OCI-LY7 (cell line): ENCODE measurements at regions not wholly inside any gene's neighbourhood (a gene's known extent, or its start where the extent isn't known, plus 50 kb on each side); places are given as distances from the start of the nearest gene placed in this dataset.

Source experiments
- BruUV-seq: library from RNA; stranded (reverse); fragments of 400-500 nt; replicated peaks from 2 replicates; lab custom pipeline; 2021; lab: Mats Ljungman, UMichigan
- CTCF ChIA-PET: fragments of 300-600 bp; sonication (Branson Sonifier 250); formaldehyde crosslinking; loops from one replicate; lab custom pipeline; 2022; ENCODE audit warnings: antibody characterized with exemption; ENCODE audit not compliant: unreplicated experiment; lab: Charles Lee
- POLR2A ChIA-PET: fragments of 300-600 bp; sonication (Branson Sonifier 250); formaldehyde crosslinking; loops from one replicate; lab custom pipeline; 2022; ENCODE audit warnings: antibody characterized with exemption; lab: Charles Lee
- DNase-seq: peaks from one replicate; pipeline ENCODE4 v3.0.0-alpha.2; 2015; ENCODE audit warnings: low spot score
- H2AFZ ChIP-seq: fragments of 200-600 bp; sonication (generic), shearing (Covaris generic); 2 replicates; pipeline ENCODE4 v1.6.1; 2014; ENCODE audit warnings: mild to moderate bottlenecking, antibody characterized with exemption, low read length, moderate library complexity
- H3K27ac ChIP-seq: fragments of 200-600 bp; sonication (generic); 2 replicates; pipeline ENCODE4 v1.5.1; 2014; ENCODE audit warnings: mixed run types, low read depth, mild to moderate bottlenecking, moderate library complexity, low read length, inconsistent platforms; ENCODE audit not compliant: poor library complexity, severe bottlenecking
- H3K36me3 ChIP-seq: fragments of 200-600 bp; sonication (generic); 2 replicates; pipeline ENCODE4 v1.6.1; 2014; ENCODE audit warnings: mild to moderate bottlenecking, antibody characterized with exemption, low read length, moderate library complexity, mixed read lengths; ENCODE audit not compliant: insufficient read depth
- H3K4me1 ChIP-seq: fragments of 200-600 bp; sonication (generic); 2 replicates; pipeline ENCODE4 v1.5.1; 2014; ENCODE audit warnings: mild to moderate bottlenecking, low read length; ENCODE audit not compliant: insufficient read depth, poor library complexity, severe bottlenecking
- H3K4me2 ChIP-seq: fragments of 200-600 bp; sonication (generic); 2 replicates; pipeline ENCODE4 v1.6.1; 2014; ENCODE audit warnings: mild to moderate bottlenecking, low read length
- H3K4me3 ChIP-seq: fragments of 200-600 bp; sonication (generic); 2 replicates; pipeline ENCODE4 v1.5.1; 2014; ENCODE audit warnings: mild to moderate bottlenecking, low read depth, low read length; ENCODE audit not compliant: poor library complexity, severe bottlenecking
- H3K79me2 ChIP-seq: fragments of 200-600 bp; sonication (generic); 2 replicates; pipeline ENCODE4 v1.6.1; 2016; ENCODE audit warnings: low read depth, mild to moderate bottlenecking, low read length, moderate library complexity, mixed read lengths; ENCODE audit not compliant: insufficient read depth
- H3K9me2 ChIP-seq: fragments of 200-600 bp; sonication (generic); 2 replicates; pipeline ENCODE4 v1.6.1; 2016; ENCODE audit warnings: mild to moderate bottlenecking, low read length, mixed read lengths; ENCODE audit not compliant: insufficient read depth
- H3K9me3 ChIP-seq: fragments of 200-600 bp; sonication (generic); 2 replicates; pipeline ENCODE4 v1.6.1; 2014; ENCODE audit warnings: mild to moderate bottlenecking, mixed run types, low read length, mixed read lengths
- H4K20me1 ChIP-seq: fragments of 200-600 bp; sonication (generic); 2 replicates; pipeline ENCODE4 v1.6.1; 2014; ENCODE audit warnings: mild to moderate bottlenecking, antibody characterized with exemption, low read length, moderate library complexity, mixed read lengths; ENCODE audit not compliant: insufficient read depth
- EZH2phosphoT487 ChIP-seq: fragments of 200-600 bp; sonication (generic); IDR thresholded peaks from 2 replicates; pipeline ENCODE4 v1.6.1; 2018; ENCODE audit warnings: low read depth, borderline replicate concordance, mild to moderate bottlenecking, mixed run types, antibody characterized with exemption, low read length, moderate library complexity, mixed read lengths
- intact Hi-C: fragments of 100-400 bp; cut with micrococcal nuclease; formaldehyde crosslinking; loops from one replicate; pipeline ENCODE4 v1.10.0; 2022; ENCODE audit not compliant: unreplicated experiment
- TF ChIP-seq, protein P1 (sequence below): fragments of 200-600 bp; sonication (generic); conservative IDR thresholded peaks from 2 replicates; pipeline ENCODE4 v1.5.1; 2014; ENCODE audit warnings: mild to moderate bottlenecking, antibody characterized with exemption, low read length, moderate library complexity, mixed read lengths

DNA sequence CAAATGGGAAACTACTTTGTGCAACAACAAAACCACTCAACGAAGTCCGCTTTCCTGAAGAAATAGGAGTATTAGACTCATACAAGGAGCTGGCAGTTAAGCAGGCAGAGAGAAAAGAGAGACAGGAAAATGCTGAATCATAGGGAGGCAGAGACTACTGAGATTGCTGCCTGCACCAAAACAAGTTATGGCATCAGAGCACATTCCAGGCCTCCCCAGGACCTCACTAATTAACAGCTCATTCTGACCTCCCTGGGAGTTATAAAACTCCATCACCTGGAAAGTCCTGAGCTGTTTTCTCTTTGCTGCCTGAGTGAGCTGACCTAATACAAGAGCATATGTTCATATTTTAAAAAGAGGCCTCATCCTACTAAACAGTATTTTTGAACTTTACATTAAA is 741.0 kb downstream of the MCTP2 start:
- POLR2A ChIA-PET = no interaction called here
- Histone ChIP-seq H3K9me3 (no peaks in the 10 kb centered on the region), H3K4me1 (no peaks in the 10 kb centered on the region), H4K20me1 (no peaks in the 10 kb centered on the region), H3K36me3 (no peaks in the 10 kb centered on the region), H3K9me2 (no peaks in the 10 kb centered on the region), H3K27ac (no peak overlapping the region), H3K4me3 (no peak overlapping the region), H2AFZ (no peak overlapping the region), H3K4me2 (no peak overlapping the region), H3K79me2 (no peaks in the 10 kb centered on the region)
- BruUV-seq = no TSS peak
- intact Hi-C loops = no loop called here
- CTCF ChIA-PET = no interaction called here
- no peak for DNase-seq
- TF ChIP-seq, protein P1, sequence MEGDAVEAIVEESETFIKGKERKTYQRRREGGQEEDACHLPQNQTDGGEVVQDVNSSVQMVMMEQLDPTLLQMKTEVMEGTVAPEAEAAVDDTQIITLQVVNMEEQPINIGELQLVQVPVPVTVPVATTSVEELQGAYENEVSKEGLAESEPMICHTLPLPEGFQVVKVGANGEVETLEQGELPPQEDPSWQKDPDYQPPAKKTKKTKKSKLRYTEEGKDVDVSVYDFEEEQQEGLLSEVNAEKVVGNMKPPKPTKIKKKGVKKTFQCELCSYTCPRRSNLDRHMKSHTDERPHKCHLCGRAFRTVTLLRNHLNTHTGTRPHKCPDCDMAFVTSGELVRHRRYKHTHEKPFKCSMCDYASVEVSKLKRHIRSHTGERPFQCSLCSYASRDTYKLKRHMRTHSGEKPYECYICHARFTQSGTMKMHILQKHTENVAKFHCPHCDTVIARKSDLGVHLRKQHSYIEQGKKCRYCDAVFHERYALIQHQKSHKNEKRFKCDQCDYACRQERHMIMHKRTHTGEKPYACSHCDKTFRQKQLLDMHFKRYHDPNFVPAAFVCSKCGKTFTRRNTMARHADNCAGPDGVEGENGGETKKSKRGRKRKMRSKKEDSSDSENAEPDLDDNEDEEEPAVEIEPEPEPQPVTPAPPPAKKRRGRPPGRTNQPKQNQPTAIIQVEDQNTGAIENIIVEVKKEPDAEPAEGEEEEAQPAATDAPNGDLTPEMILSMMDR = no peak
- no peak for TF ChIP-seq EZH2phosphoT487

DNA sequence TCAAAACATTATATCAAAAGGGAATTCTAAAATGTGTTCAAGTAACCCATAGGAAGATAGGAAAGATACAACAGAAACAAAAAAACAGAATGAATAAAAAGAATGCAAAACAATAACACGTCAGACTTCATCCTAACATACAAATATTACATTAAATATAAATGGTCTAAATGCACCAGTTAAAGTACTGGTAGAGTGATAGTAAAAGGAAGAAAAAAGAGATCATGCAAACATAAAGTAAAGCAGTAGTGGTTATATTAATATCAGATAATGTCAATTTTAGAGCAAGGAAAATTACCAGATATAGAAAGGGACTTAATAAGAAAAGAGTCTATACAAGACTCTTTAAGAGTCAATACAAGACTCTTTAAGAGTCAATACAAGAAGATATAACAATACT is 755.7 kb downstream of the MCTP2 start:
- no peaks in the 10 kb centered on the region for H3K9me2 ChIP-seq
- H3K79me2 ChIP-seq = no peaks in the 10 kb centered on the region
- no peaks in the 10 kb centered on the region for H3K9me3 ChIP-seq
- H3K4me3 ChIP-seq = no peak overlapping the region
- no peak overlapping the region for H3K4me2 ChIP-seq
- no peak for DNase-seq
- no peaks in the 10 kb centered on the region for H3K4me1 ChIP-seq
- no peaks in the 10 kb centered on the region for H3K36me3 ChIP-seq
- no peak overlapping the region for H3K27ac ChIP-seq
- no peak overlapping the region for H2AFZ ChIP-seq
- intact Hi-C loops = no loop called here
- TF ChIP-seq EZH2phosphoT487 = no peak
- TF ChIP-seq, protein P1 = no peak
- ChIA-PET CTCF (no interaction called here), POLR2A (no interaction called here)
- H4K20me1 ChIP-seq = no peaks in the 10 kb centered on the region; the same call in 1 of the 2 replicates
- no TSS peak for BruUV-seq

DNA sequence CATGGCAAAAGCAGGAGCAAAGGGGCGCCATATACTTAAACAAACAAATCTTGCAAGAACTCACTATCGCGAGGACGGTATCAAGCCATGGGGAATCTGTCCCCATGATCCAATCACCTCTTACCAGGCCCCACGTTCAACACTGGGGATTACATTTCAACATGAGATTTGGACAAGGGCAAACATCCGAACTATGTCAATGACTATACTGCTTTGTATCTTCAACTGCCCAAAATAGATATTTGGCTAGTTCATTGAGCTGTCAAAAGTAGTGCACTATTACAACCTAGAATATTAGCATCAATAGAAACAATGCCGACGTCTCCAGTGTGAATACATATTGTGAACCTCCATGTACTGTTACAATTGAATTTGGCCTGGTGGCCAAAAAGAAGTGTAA is 760.4 kb downstream of the MCTP2 start:
- H3K4me1 ChIP-seq = no peaks in the 10 kb centered on the region
- no peaks in the 10 kb centered on the region for H3K79me2 ChIP-seq
- no peak overlapping the region for H2AFZ ChIP-seq
- H3K9me2 ChIP-seq = no peaks in the 10 kb centered on the region
- ChIA-PET POLR2A (interaction anchor here (0.6 to 1.5 kb wide), 2 partner anchors 36 to 135 kb away, joined by 3 read pairs; no protein-coding TSS in a partner anchor), CTCF (no interaction called here)
- H4K20me1 ChIP-seq = no peaks in the 10 kb centered on the region; the same call in 1 of the 2 replicates
- H3K36me3 ChIP-seq = no peaks in the 10 kb centered on the region
- intact Hi-C loops = no loop called here
- no peak for DNase-seq
- no peak overlapping the region for H3K4me2 ChIP-seq
- H3K9me3 ChIP-seq = no peaks in the 10 kb centered on the region
- H3K4me3 ChIP-seq = no peak overlapping the region
- no peak for TF ChIP-seq EZH2phosphoT487
- TF ChIP-seq, protein P1 = no peak
- no peak overlapping the region for H3K27ac ChIP-seq
- BruUV-seq = no TSS peak
